ENCODE measurements at regions not wholly inside any gene's neighbourhood (a gene's known extent, or its start where the extent isn't known, plus 50 kb on each side); places are given as distances from the start of the nearest gene placed in this dataset.

DNA sequence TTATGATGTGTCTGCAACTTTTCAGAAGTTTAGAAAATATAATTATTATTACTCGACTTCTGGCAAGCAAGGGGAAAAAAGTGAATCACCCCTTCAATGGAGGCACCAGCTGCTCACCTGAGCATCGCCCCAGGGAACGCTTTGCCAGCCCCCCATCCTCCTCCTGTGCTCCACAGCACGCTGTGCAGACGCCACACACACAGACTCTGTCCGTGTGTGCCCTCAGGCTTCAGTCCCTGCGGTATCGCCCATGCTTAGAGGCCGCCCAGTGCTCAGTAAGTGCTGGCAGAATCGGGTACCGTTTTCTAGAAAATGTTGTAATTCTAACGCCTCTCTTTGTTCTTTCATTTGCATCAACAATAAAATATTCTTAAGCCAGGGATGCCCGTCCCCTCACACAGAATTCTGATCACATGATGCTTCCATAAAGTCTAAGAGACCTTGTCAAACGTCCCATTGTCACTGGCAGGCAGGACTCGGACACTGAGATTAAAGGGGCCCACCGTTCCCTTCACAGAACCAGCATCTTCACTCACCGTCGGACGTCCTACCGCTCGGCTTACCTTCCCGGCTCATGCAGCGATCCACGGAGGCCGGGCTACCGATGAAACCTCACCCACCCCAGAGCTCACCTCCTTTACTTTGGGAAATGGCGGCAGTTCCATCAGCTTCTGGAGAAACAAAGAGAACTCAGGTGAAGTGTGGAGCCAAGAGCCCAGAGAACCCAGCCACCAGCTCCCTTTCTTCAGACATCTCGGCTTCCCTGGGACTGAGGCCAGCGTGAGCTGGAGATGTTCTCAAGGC is 105.5 kb downstream of the DLL1 start:
- TF ChIP-seq JUNB (IDR thresholded peaks at IDR 0.05; ENCODE audit: unreplicated experiment) (no peak), EZH2 (IDR thresholded peaks at IDR 0.05; ENCODE audit: low read depth, unreplicated experiment) (no peak)
- TF ChIP-seq, protein P1, sequence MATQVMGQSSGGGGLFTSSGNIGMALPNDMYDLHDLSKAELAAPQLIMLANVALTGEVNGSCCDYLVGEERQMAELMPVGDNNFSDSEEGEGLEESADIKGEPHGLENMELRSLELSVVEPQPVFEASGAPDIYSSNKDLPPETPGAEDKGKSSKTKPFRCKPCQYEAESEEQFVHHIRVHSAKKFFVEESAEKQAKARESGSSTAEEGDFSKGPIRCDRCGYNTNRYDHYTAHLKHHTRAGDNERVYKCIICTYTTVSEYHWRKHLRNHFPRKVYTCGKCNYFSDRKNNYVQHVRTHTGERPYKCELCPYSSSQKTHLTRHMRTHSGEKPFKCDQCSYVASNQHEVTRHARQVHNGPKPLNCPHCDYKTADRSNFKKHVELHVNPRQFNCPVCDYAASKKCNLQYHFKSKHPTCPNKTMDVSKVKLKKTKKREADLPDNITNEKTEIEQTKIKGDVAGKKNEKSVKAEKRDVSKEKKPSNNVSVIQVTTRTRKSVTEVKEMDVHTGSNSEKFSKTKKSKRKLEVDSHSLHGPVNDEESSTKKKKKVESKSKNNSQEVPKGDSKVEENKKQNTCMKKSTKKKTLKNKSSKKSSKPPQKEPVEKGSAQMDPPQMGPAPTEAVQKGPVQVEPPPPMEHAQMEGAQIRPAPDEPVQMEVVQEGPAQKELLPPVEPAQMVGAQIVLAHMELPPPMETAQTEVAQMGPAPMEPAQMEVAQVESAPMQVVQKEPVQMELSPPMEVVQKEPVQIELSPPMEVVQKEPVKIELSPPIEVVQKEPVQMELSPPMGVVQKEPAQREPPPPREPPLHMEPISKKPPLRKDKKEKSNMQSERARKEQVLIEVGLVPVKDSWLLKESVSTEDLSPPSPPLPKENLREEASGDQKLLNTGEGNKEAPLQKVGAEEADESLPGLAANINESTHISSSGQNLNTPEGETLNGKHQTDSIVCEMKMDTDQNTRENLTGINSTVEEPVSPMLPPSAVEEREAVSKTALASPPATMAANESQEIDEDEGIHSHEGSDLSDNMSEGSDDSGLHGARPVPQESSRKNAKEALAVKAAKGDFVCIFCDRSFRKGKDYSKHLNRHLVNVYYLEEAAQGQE (IDR thresholded peaks at IDR 0.05; ENCODE audit: unreplicated experiment), result no peak

All from GM23338 (cell line).